SK-N-SH (cell line): ENCODE measurements at regions not wholly inside any gene's neighbourhood (a gene's known extent, or its start where the extent isn't known, plus 50 kb on each side); places are given as distances from the start of the nearest gene placed in this dataset.

Source experiments
- CTCF ChIA-PET: fragments of 300-600, 350-600 bp; formaldehyde crosslinking; extraction: SDS; loops from one replicate; lab custom pipeline; 2021; lab: Yijun Ruan, JAX
- POLR2A ChIA-PET: fragments of 350-600 bp; sonication (Branson Sonifier 250); formaldehyde crosslinking; extraction: SDS; loops from one replicate; lab custom pipeline; 2020; ENCODE audit warnings: antibody characterized with exemption, inconsistent platforms; lab: Yijun Ruan, JAX
- DNase-seq: peaks from one replicate; pipeline ENCODE4 v3.0.0; 2012
- H2AFZ ChIP-seq: fragments of 200-600 bp; sonication (generic); 2 replicates; pipeline ENCODE4 v1.8.1; 2016; ENCODE audit warnings: antibody characterized with exemption, mild to moderate bottlenecking, low read depth
- H3F3A ChIP-seq: fragments of 200-600 bp; sonication (generic); replicated peaks from 2 replicates; pipeline ENCODE3; 2016; ENCODE audit warnings: antibody characterized with exemption, mild to moderate bottlenecking; ENCODE audit not compliant: insufficient read depth
- H3K27ac ChIP-seq, 2 experiments: fragments of 200-500 bp in 1 of 2; fragments of 200-600 bp in 1 of 2; sonication (Bioruptor generic) in 1 of 2; sonication (generic), shearing (Covaris generic) in 1 of 2; 2 replicates each; pipeline versions ENCODE4 v1.5.1 to v1.6.1; 2014 to 2016; ENCODE audit warnings: low read depth in 2 of 2, inconsistent platforms in 1 of 2, low read length in 1 of 2, mild to moderate bottlenecking in 1 of 2, mixed read lengths in 1 of 2
- H3K27me3 ChIP-seq: fragments of 200-600 bp; sonication (generic), shearing (Covaris generic); 2 replicates; pipeline ENCODE4 v1.6.1; 2016; ENCODE audit warnings: mixed run types; ENCODE audit not compliant: insufficient read depth
- H3K36me3 ChIP-seq, 2 experiments: fragments of 200-500 bp in 1 of 2; fragments of 200-600 bp in 1 of 2; sonication (Bioruptor generic) in 1 of 2; sonication (generic) in 1 of 2; replicated peaks in 1 of 2; 2 replicates each; pipeline versions ENCODE3 to v1.5.1; 2014 to 2016; ENCODE audit warnings: low read length in 1 of 2, mild to moderate bottlenecking in 1 of 2; ENCODE audit not compliant: insufficient read depth in 2 of 2, control insufficient read depth in 1 of 2
- H3K4me1 ChIP-seq, 2 experiments: fragments of 200-500 bp in 1 of 2; fragments of 200-600 bp in 1 of 2; sonication (Bioruptor generic) in 1 of 2; sonication (generic), shearing (Covaris generic) in 1 of 2; 2 replicates each; pipeline versions ENCODE4 v1.5.1 to v1.6.1; 2014 to 2016; ENCODE audit warnings: low read depth in 1 of 2, low read length in 1 of 2, mixed run types in 1 of 2; ENCODE audit not compliant: insufficient read depth in 2 of 2, control insufficient read depth in 1 of 2
- H3K4me2 ChIP-seq: fragments of 200-600 bp; sonication (generic), shearing (Covaris generic); 2 replicates; pipeline ENCODE4 v1.6.1; 2017; ENCODE audit warnings: mixed run types
- H3K4me3 ChIP-seq, 2 experiments: fragments of 200-500 bp in 1 of 2; fragments of 200-600 bp in 1 of 2; sonication (Bioruptor generic) in 1 of 2; sonication (generic), shearing (Covaris generic) in 1 of 2; 2 replicates each; pipeline versions ENCODE4 v1.5.1 to v1.8.1; 2014 to 2016; ENCODE audit warnings: low read depth in 2 of 2, inconsistent platforms in 1 of 2, low read length in 1 of 2, mild to moderate bottlenecking in 1 of 2, mixed read lengths in 1 of 2, moderate library complexity in 1 of 2
- H3K79me2 ChIP-seq: fragments of 200-600 bp; sonication (generic); 2 replicates; pipeline ENCODE4 v1.8.1; 2017; ENCODE audit warnings: mild to moderate bottlenecking; ENCODE audit not compliant: insufficient read depth
- H3K9ac ChIP-seq: fragments of 200-600 bp; sonication (generic); 2 replicates; pipeline ENCODE4 v1.6.1; 2017; ENCODE audit warnings: mixed run types
- H3K9me2 ChIP-seq: fragments of 200-600 bp; sonication (generic); 2 replicates; pipeline ENCODE4 v1.6.1; 2017; ENCODE audit warnings: mixed run types
- H3K9me3 ChIP-seq: fragments of 200-600 bp; sonication (generic); 2 replicates; pipeline ENCODE4 v1.6.1; 2017; ENCODE audit warnings: mixed run types, mild to moderate bottlenecking, moderate library complexity
- H4K20me1 ChIP-seq: fragments of 200-600 bp; sonication (generic); 2 replicates; pipeline ENCODE4 v1.6.1; 2017; ENCODE audit warnings: mild to moderate bottlenecking, mixed run types; ENCODE audit not compliant: insufficient read depth
- EZH2phosphoT487 ChIP-seq: fragments of 200-600 bp; sonication (generic); IDR thresholded peaks from 2 replicates; pipeline ENCODE4 v1.6.1; 2017; ENCODE audit warnings: low read depth, mixed run types, mild to moderate bottlenecking, antibody characterized with exemption, moderate library complexity, borderline replicate concordance
- FOSL2 ChIP-seq: IDR thresholded peaks from 2 replicates; pipeline ENCODE4 v1.4.0; 2012; ENCODE audit warnings: low read depth, mild to moderate bottlenecking, moderate library complexity, borderline replicate concordance
- FOXJ3 ChIP-seq: sonication (generic); formaldehyde crosslinking; IDR thresholded peaks from 2 replicates; pipeline ENCODE4 v1.5.1; 2020; ENCODE audit warnings: mild to moderate bottlenecking, missing genetic modification reagents
- FOXM1 ChIP-seq: IDR thresholded peaks from 2 replicates; pipeline ENCODE4 v1.4.0; 2012; ENCODE audit warnings: low read depth, mild to moderate bottlenecking
- GATA2 ChIP-seq: sonication (generic); formaldehyde crosslinking; IDR thresholded peaks from 2 replicates; pipeline ENCODE4 v1.5.0; 2020; ENCODE audit warnings: mild to moderate bottlenecking, missing genetic modification reagents
- JUND ChIP-seq: IDR thresholded peaks from 2 replicates; pipeline ENCODE4 v1.4.0; 2012
- MEF2A ChIP-seq: IDR thresholded peaks from 2 replicates; pipeline ENCODE4 v1.4.0; 2012; ENCODE audit warnings: low read depth, borderline replicate concordance
- MXI1 ChIP-seq: IDR thresholded peaks from 2 replicates; pipeline ENCODE4 v1.6.1; 2012; ENCODE audit warnings: mild to moderate bottlenecking, low read depth, low read length, improper control_type of control experiment
- NFIC ChIP-seq: IDR thresholded peaks from 2 replicates; pipeline ENCODE4 v1.4.0; 2012; ENCODE audit warnings: borderline replicate concordance
- NRF1 ChIP-seq: IDR thresholded peaks from 2 replicates; pipeline ENCODE4 v1.6.1; 2012; ENCODE audit warnings: low read depth, mild to moderate bottlenecking, low read length
- PBX3 ChIP-seq: IDR thresholded peaks from 2 replicates; pipeline ENCODE4; 2012
- POLR2AphosphoS5 ChIP-seq: IDR thresholded peaks from 2 replicates; pipeline ENCODE4 v1.6.1; 2012; ENCODE audit warnings: low read depth, low read length
- RAD21 ChIP-seq: IDR thresholded peaks from 2 replicates; pipeline ENCODE4 v1.6.1; 2012; ENCODE audit warnings: mild to moderate bottlenecking, low read length
- REST ChIP-seq: IDR thresholded peaks from 2 replicates; pipeline ENCODE4 v1.6.1; 2012; ENCODE audit warnings: mild to moderate bottlenecking, low read depth, low read length, moderate library complexity
- RXRA ChIP-seq: IDR thresholded peaks from 2 replicates; pipeline ENCODE4 v1.4.0; 2012; ENCODE audit warnings: low read depth, mild to moderate bottlenecking, borderline replicate concordance
- SMC3 ChIP-seq: IDR thresholded peaks from 2 replicates; pipeline ENCODE4 v1.6.1; 2012; ENCODE audit warnings: low read depth, low read length, improper control_type of control experiment
- TEAD4 ChIP-seq: IDR thresholded peaks from 2 replicates; pipeline ENCODE4 v1.4.0; 2012; ENCODE audit warnings: mild to moderate bottlenecking, borderline replicate concordance; ENCODE audit not compliant: insufficient read depth
- USF1 ChIP-seq: IDR thresholded peaks from 2 replicates; pipeline ENCODE4 v1.4.0; 2012; ENCODE audit warnings: low read depth, borderline replicate concordance
- YY1 ChIP-seq: IDR thresholded peaks from 2 replicates; pipeline ENCODE4 v1.4.0; 2012; ENCODE audit warnings: low read depth, mild to moderate bottlenecking
- WGBS: methylation state at CpG from one replicate; pipeline ENCODE4 v1.1.6; 2017; ENCODE audit warnings: low lambda C conversion rate; 5-methylcytosine and 5-hydroxymethylcytosine counted together

GRCh38 chr5:2417301-2417700 lies 334.2 kb downstream of the IRX2 start:
- H3K79me2 ChIP-seq: no peaks in the 10 kb centered on the region
- no peaks in the 10 kb centered on the region for H3K9me2 ChIP-seq
- no peak overlapping the region for H2AFZ ChIP-seq
- H3K36me3 ChIP-seq: no peaks in the 10 kb centered on the region
- no peaks in the 10 kb centered on the region; the same call in 1 of the 2 replicates for H3K27me3 ChIP-seq
- H3K4me2 ChIP-seq: no peak overlapping the region
- ChIA-PET CTCF (no interaction called here), POLR2A (no interaction called here)
- TF ChIP-seq RXRA: no peak
- TF ChIP-seq POLR2AphosphoS5: no peak
- no peak for TF ChIP-seq REST
- no peak for TF ChIP-seq YY1
- TF ChIP-seq EZH2phosphoT487: no peak
- no peak for TF ChIP-seq RAD21
- TF ChIP-seq JUND: no peak
- TF ChIP-seq PBX3: no peak
- TF ChIP-seq FOSL2: no peak
- TF ChIP-seq GATA2 (CRISPR knock-in tag): no peak
- TF ChIP-seq NRF1: no peak
- TF ChIP-seq MXI1: no peak
- no peak for TF ChIP-seq MEF2A
- TF ChIP-seq TEAD4: no peak
- no peak for TF ChIP-seq FOXJ3 (CRISPR knock-in tag)
- TF ChIP-seq FOXM1: no peak
- no peak for TF ChIP-seq USF1
- no peak for TF ChIP-seq NFIC
- no peak for TF ChIP-seq SMC3
- no peaks in the 10 kb centered on the region for H3K9me3 ChIP-seq
- DNase-seq: no peak
- no peaks in the 10 kb centered on the region for H3F3A ChIP-seq
- no peak overlapping the region for H3K9ac ChIP-seq
- H3K4me1 ChIP-seq: no peaks in the 10 kb centered on the region
- H3K4me3 ChIP-seq: no peak overlapping the region
- H3K27ac ChIP-seq: no peak overlapping the region
- no peaks in the 10 kb centered on the region for H4K20me1 ChIP-seq
- 2% methylated on average over 6 of the region's 9 CpGs for WGBS
